VCaP (cell line): ENCODE measurements at regions not wholly inside any gene's neighbourhood (a gene's known extent, or its start where the extent isn't known, plus 50 kb on each side); places are given as distances from the start of the nearest gene placed in this dataset.

Source experiments
- H3K27ac ChIP-seq: fragments of 450-650 bp; 2 replicates; pipeline ENCODE4 v1.5.1; 2017
- TF ChIP-seq, protein P1 (sequence below): fragments of 450-650 bp; conservative IDR thresholded peaks from 2 replicates; pipeline ENCODE4 v1.5.1; 2017; ENCODE audit warnings: mild to moderate bottlenecking, moderate library complexity

DNA sequence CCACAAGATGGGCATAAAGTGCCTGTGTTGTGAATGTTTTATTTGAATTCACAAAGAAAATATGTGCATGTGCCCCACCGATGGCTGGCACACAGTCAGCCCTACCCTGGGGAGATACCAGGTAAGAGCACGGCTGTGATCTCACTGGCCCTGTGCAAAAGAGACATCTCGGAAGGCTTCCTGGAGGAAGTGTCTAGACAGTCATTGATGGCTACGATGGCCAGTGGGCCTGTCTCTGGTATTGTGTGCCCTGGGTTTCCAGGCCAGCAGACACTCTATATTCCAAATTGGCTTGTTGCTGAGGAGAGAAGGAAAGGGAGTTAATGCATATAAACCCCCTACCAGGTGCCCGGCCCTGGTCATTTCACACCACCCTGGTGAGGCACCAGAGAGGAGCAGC, 211.7 kb downstream of the GLI2 start:
- H3K27ac ChIP-seq: no peak overlapping the region
- TF ChIP-seq, protein P1, sequence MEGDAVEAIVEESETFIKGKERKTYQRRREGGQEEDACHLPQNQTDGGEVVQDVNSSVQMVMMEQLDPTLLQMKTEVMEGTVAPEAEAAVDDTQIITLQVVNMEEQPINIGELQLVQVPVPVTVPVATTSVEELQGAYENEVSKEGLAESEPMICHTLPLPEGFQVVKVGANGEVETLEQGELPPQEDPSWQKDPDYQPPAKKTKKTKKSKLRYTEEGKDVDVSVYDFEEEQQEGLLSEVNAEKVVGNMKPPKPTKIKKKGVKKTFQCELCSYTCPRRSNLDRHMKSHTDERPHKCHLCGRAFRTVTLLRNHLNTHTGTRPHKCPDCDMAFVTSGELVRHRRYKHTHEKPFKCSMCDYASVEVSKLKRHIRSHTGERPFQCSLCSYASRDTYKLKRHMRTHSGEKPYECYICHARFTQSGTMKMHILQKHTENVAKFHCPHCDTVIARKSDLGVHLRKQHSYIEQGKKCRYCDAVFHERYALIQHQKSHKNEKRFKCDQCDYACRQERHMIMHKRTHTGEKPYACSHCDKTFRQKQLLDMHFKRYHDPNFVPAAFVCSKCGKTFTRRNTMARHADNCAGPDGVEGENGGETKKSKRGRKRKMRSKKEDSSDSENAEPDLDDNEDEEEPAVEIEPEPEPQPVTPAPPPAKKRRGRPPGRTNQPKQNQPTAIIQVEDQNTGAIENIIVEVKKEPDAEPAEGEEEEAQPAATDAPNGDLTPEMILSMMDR: no peak

- H3K27ac ChIP-seq: no peak overlapping the region
- TF ChIP-seq, protein P1: no peak
Measured at GRCh38 chr2:120947982-120948661, 212.5 kb downstream of the GLI2 start.

- TF ChIP-seq, protein P1: no peak
- H3K27ac ChIP-seq: no peak overlapping the region
Measured at GRCh38 chr2:120948662-120949011, 213.0 kb downstream of the GLI2 start.

- TF ChIP-seq, protein P1: peak; percentile 55
- H3K27ac ChIP-seq: no peak overlapping the region
Measured at GRCh38 chr2:120949027-120949956, 213.6 kb downstream of the GLI2 start.

DNA sequence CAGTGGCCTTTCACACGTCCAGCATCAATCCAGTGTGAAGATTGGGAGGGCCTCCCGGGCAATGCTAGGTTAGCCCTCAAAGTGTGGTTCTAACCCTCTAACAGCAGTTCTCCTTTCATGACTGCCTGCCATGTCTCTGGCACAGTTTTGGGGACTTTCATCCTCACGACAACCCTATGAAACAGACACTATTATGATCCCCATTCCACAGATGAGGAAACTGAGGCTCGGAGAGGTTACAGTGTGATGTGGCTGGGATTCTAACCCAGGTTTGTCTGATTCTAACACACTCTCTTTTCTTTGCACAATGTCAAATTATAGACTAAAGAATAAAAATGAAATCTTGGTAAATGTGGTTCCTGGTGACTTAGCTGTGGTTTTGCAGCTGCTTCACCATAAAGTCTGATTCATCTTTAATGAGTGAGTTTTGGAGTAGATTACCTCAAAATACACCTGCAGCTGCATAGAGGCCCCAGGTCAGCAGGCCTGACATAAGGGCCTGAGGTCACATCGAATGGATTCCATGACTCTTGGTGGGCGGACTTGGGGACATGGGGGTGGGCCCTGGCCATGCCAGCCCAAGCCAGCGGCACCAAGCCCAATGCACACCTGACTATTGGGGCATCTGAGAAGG, 214.4 kb downstream of the GLI2 start:
- TF ChIP-seq, protein P1: no peak
- H3K27ac ChIP-seq: no peak overlapping the region

DNA sequence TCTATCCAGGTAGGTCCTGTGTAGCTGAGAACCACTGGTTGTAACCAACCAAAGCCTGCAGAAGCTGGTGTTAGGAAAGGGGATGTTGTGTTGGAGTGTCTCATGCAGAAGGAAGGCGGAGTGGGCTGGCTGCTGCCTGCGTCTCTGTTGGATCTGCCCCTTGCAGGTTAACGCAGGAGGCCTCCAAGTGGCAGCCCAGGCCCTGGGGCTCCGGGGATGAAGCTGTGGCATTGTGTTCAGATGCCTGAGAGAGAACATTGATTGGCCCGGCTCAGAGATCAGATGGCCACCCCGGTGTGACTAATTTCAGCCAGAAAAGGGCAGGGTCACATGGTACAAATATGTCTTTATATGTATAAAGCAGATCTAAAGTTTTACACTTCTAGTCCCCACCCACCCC, 216.0 kb downstream of the GLI2 start:
- H3K27ac ChIP-seq: no peak overlapping the region

DNA sequence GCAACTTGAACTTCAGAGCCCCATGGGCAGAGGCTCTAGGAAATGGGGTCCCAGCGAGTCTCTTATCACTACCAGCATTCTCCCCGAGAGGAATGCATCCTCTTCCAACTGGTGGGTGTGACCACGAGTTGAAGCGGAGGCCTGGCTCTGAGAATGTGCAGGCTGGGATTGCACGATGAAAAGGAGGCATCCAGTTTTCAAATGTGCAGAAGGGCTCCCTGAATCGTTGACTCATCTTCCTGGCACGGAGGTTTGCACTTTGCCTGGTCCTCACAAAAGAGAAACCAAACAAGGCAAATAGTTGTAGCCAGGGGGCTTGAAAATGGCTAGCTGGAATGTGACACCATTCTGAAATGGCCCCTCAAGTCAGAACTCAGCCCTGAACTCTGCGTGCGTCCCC, 216.7 kb downstream of the GLI2 start:
- TF ChIP-seq, protein P1: no peak
- H3K27ac ChIP-seq: no peak overlapping the region

More for the DNA sequence above, 216.0 kb downstream of the GLI2 start:
- TF ChIP-seq, protein P1: no peak
